Rectal smooth muscle tissue (tissue), 1 donor: ENCODE measurements at regions not wholly inside any gene's neighbourhood (a gene's known extent, or its start where the extent isn't known, plus 50 kb on each side); places are given as distances from the start of the nearest gene placed in this dataset.
"Not testable (repeated sequence)": the region's sequence is repeated elsewhere in the genome, so short reads cannot be mapped to it uniquely, and the experiment has no call there.

Experiments used
- H3K27ac ChIP-seq: one replicate; pipeline ENCODE4 v1.7.0; 2013; ENCODE audit warnings: low read depth, low read length, inconsistent platforms
- H3K27me3 ChIP-seq: one replicate; pipeline ENCODE4 v1.7.0; 2013; ENCODE audit warnings: low read length; ENCODE audit not compliant: control insufficient read depth, insufficient read depth
- H3K36me3 ChIP-seq: one replicate; pipeline ENCODE4 v1.7.0; 2013; ENCODE audit warnings: low read length; ENCODE audit not compliant: control insufficient read depth, insufficient read depth
- H3K4me1 ChIP-seq: one replicate; pipeline ENCODE4 v1.7.0; 2013; ENCODE audit warnings: low read length; ENCODE audit not compliant: control insufficient read depth, insufficient read depth
- H3K4me3 ChIP-seq: one replicate; pipeline ENCODE4 v1.7.0; 2013; ENCODE audit warnings: low read length
- H3K9ac ChIP-seq: one replicate; pipeline ENCODE4 v1.7.0; 2013; ENCODE audit warnings: low read length

- Histone ChIP-seq H3K4me1 (peaks cover 11% of the 10 kb centered on the region), H3K4me3 (no peak overlapping the region), H3K36me3 (no peaks in the 10 kb centered on the region), H3K27me3 (no peaks in the 10 kb centered on the region), H3K9ac (no peak overlapping the region), H3K27ac (no peak overlapping the region)
These were observed 49.7 kb downstream of the SIPA1L2 start for GRCh38 chr1:232579958-232580941.

- no peaks in the 10 kb centered on the region for H3K36me3 ChIP-seq
- H3K27me3 ChIP-seq: no peaks in the 10 kb centered on the region
- H3K9ac ChIP-seq: no peak overlapping the region
- no peak overlapping the region for H3K27ac ChIP-seq
- peaks cover 11% of the 10 kb centered on the region for H3K4me1 ChIP-seq
- H3K4me3 ChIP-seq: no peak overlapping the region
These were observed 50.5 kb downstream of the SIPA1L2 start for GRCh38 chr1:232579466-232579865.

- no peaks in the 10 kb centered on the region for H3K36me3 ChIP-seq
- no peaks in the 10 kb centered on the region for H3K27me3 ChIP-seq
- peak overlapping the region; percentile 16 for H3K27ac ChIP-seq
- H3K4me1 ChIP-seq: peaks cover 11% of the 10 kb centered on the region
- no peak overlapping the region for H3K4me3 ChIP-seq
- H3K9ac ChIP-seq: no peak overlapping the region
These were observed 51.2 kb downstream of the SIPA1L2 start for GRCh38 chr1:232578651-232579195.

GRCh38 chr1:232577772-232578171 lies 52.2 kb downstream of the SIPA1L2 start:
- Histone ChIP-seq H3K4me3 (no peak overlapping the region), H3K27ac (no peak overlapping the region), H3K4me1 (peaks cover 11% of the 10 kb centered on the region), H3K27me3 (no peaks in the 10 kb centered on the region), H3K9ac (no peak overlapping the region), H3K36me3 (no peaks in the 10 kb centered on the region)

GRCh38 chr1:232576537-232576936 lies 53.4 kb downstream of the SIPA1L2 start:
- no peak overlapping the region for H3K4me3 ChIP-seq
- H3K4me1 ChIP-seq: peaks cover 11% of the 10 kb centered on the region
- H3K27ac ChIP-seq: no peak overlapping the region
- no peaks in the 10 kb centered on the region for H3K27me3 ChIP-seq
- H3K36me3 ChIP-seq: no peaks in the 10 kb centered on the region
- H3K9ac ChIP-seq: no peak overlapping the region

- Histone ChIP-seq H3K4me1 (peaks cover 11% of the 10 kb centered on the region), H3K4me3 (no peak overlapping the region)
These were observed 54.2 kb downstream of the SIPA1L2 start for GRCh38 chr1:232575763-232576040.

GRCh38 chr1:232574889-232575762 lies 54.8 kb downstream of the SIPA1L2 start:
- Histone ChIP-seq H3K27ac (peak overlapping the region; percentile 65), H3K27me3 (no peaks in the 10 kb centered on the region), H3K4me1 (peaks cover 14% of the 10 kb centered on the region), H3K36me3 (no peaks in the 10 kb centered on the region), H3K9ac (no peak overlapping the region), H3K4me3 (peak overlapping the region; percentile 3)

More at GRCh38 chr1:232575763-232576040, 54.2 kb downstream of the SIPA1L2 start:
- Histone ChIP-seq H3K27me3 (no peaks in the 10 kb centered on the region), H3K36me3 (no peaks in the 10 kb centered on the region), H3K27ac (peak overlapping the region; percentile 65), H3K9ac (no peak overlapping the region)

- Histone ChIP-seq H3K9ac (no peak overlapping the region), H3K27ac (no peak overlapping the region), H3K4me1 (peaks cover 9% of the 10 kb centered on the region), H3K27me3 (no peaks in the 10 kb centered on the region), H3K4me3 (no peak overlapping the region), H3K36me3 (no peaks in the 10 kb centered on the region)
These were observed 55.9 kb downstream of the SIPA1L2 start for GRCh38 chr1:232574077-232574476.

GRCh38 chr1:232571523-232571922 lies 58.4 kb downstream of the SIPA1L2 start:
- Histone ChIP-seq H3K4me3 (no peak overlapping the region), H3K4me1 (peaks cover 6% of the 10 kb centered on the region), H3K27ac (no peak overlapping the region), H3K27me3 (no peaks in the 10 kb centered on the region), H3K36me3 (no peaks in the 10 kb centered on the region), H3K9ac (no peak overlapping the region)

- peaks cover 6% of the 10 kb centered on the region for H3K4me1 ChIP-seq
- no peaks in the 10 kb centered on the region for H3K27me3 ChIP-seq
- H3K36me3 ChIP-seq: no peaks in the 10 kb centered on the region
- no peak overlapping the region for H3K9ac ChIP-seq
- no peak overlapping the region for H3K4me3 ChIP-seq
- no peak overlapping the region for H3K27ac ChIP-seq
These were observed 59.9 kb downstream of the SIPA1L2 start for GRCh38 chr1:232570007-232570406.

GRCh38 chr1:232569554-232569921 lies 60.4 kb downstream of the SIPA1L2 start:
- not testable (repeated sequence) for H3K4me3 ChIP-seq, H3K9ac ChIP-seq, H3K27me3 ChIP-seq, H3K27ac ChIP-seq, H3K4me1 ChIP-seq, H3K36me3 ChIP-seq

- no peak overlapping the region for H3K9ac ChIP-seq
- H3K27me3 ChIP-seq: no peaks in the 10 kb centered on the region
- H3K27ac ChIP-seq: no peak overlapping the region
- no peaks in the 10 kb centered on the region for H3K36me3 ChIP-seq
- no peak overlapping the region for H3K4me3 ChIP-seq
- H3K4me1 ChIP-seq: peaks cover 6% of the 10 kb centered on the region
These were observed 60.9 kb downstream of the SIPA1L2 start for GRCh38 chr1:232568906-232569553.
